NCI-H526 treated with DMSO at 0.1 percent for 48 hours (cell line): ENCODE measurements at regions not wholly inside any gene's neighbourhood (a gene's known extent, or its start where the extent isn't known, plus 50 kb on each side); places are given as distances from the start of the nearest gene placed in this dataset.

Experiments used
- DNase-seq: peaks from one replicate; lab custom pipeline; 2025; lab: John Stamatoyannopoulos, UW

- DNase-seq: no peak
These were observed 201.0 kb upstream of the ZNF536 start for GRCh38 chr19:30171138-30171635.

- DNase-seq: no peak
These were observed 200.2 kb upstream of the ZNF536 start for GRCh38 chr19:30171795-30172612.

GRCh38 chr19:30172613-30173242 is 199.5 kb upstream of the ZNF536 start:
- no peak for DNase-seq

DNA sequence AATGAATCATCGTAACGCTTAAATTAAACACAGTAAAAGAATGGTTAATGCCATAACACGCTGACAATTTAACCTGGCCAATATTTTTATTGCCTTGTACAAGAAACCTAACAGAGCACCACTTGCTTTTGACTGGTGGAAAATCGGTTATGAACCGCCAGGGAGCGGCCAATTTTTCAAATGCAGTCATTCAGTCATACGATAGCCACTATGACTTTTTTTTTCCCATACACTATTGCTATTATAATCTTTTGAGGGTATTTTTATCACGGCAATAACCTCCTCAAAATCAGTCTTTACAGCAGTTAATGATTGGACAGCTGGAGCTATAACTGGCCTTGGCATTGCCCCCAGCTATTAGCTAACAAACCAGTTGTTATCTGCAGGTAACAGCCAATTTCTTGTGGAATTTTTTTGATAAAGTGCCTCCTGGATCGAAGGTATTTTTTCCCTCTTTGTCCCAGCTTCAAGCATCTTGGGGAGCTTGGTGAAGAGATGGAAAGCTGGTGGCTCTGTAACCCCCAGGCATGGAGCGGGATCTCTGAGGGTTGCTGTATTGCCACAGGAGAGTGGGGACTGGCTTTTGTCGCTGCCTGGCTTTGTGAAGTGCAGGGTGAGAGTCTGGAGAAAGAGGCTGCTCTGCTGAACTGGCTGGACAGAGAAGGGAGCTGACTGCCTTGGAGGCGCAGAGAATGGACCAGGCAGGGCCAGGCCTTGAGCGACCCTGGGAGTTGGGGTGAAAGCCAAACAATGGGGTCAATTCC is 198.4 kb upstream of the ZNF536 start:
- no peak for DNase-seq

DNA sequence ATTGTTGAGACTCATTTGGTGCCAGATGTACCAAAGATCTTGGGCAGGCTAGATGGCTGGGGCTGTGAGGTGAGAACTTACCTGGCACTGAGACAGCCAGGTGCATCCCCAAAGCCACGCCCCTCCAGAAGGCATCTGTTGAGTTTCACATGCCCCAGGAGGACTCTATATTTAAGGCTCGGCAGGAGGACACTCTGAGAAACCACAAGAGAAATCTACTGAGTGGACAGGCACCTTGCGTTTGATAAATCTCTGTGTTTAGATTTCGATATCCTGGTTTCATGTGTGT is 197.9 kb upstream of the ZNF536 start:
- DNase-seq: no peak

- no peak for DNase-seq
These were observed 197.4 kb upstream of the ZNF536 start for GRCh38 chr19:30174791-30175190.

DNA sequence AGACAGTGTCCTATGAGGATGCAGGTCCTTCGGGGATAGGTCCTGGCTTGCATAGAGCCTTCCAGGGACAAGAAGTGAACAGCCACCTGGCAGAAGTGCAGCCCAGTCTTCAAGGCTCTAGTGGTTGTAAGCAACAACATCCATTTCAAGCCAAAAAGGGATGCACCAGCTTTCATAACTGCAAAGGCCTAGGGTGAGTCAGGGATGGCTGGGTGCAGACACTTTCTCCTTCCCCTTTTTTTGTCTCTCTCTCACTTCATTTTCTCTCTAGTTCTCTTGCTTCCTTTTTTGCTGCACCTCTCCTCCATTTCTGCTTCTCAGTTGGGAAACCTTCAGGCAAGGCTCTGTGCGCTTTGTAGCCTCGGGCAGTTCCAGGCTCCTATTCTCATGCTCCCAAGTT is 196.2 kb upstream of the ZNF536 start:
- no peak for DNase-seq

- DNase-seq: no peak
These were observed 193.3 kb upstream of the ZNF536 start for GRCh38 chr19:30178721-30179402.

- DNase-seq: no peak
These were observed 191.5 kb upstream of the ZNF536 start for GRCh38 chr19:30180691-30181090.

DNA sequence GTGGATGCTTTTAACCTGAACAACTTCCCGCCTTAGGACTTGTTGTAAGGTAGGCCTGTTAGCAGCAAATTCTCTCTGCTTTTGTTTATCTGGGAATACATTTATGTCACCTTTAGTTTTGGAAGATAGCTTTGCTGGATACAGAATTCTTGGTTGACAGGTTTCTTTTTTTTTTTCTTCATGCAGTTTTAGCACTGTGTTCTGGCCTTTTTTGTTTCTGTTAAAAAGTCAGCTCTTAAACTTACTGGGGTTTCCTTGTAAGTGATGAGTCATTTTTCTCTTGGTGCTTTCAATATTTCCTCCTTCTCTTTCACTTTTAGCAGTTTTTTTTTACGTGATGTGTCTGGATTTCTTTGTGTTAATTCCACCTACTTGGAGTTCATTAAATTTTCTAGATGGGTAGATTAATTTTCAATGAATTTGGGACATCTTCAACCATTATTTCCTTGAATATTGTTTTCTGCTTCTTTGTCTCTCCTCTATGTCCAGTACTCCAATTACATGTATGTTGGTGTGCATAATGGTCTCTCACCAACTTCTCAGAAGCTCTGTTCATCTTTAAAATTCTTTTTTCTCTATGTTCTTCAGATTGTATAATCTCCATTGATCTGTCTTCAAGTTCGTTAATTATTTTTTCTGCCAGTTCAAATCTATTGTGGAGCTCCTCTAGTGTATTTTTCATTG is 188.2 kb upstream of the ZNF536 start:
- no peak for DNase-seq

GRCh38 chr19:30202060-30202600 is 170.1 kb upstream of the ZNF536 start:
- DNase-seq: no peak

GRCh38 chr19:30204721-30205120 is 167.5 kb upstream of the ZNF536 start:
- no peak for DNase-seq

DNA sequence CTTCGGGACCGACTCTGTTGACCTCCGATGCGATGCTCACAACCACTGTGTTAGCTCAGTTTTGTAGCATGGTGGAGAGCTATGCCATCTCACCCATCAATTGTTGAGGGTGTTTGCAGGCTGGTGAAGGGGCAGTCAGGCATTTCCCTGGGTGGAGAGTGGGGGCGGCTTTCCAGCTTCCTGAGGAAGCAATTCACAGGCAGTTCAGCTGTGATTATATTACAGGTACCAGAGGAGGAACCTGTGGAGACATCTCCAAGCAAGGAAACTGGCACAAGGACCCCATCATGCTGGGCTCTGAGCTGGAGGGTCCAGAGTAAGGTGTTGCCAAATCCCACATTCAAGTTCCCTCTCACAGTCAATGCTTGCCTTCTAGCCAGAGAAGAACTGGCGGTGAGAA is 166.0 kb upstream of the ZNF536 start:
- no peak for DNase-seq

GRCh38 chr19:30207357-30207756 is 164.8 kb upstream of the ZNF536 start:
- DNase-seq: no peak

DNA sequence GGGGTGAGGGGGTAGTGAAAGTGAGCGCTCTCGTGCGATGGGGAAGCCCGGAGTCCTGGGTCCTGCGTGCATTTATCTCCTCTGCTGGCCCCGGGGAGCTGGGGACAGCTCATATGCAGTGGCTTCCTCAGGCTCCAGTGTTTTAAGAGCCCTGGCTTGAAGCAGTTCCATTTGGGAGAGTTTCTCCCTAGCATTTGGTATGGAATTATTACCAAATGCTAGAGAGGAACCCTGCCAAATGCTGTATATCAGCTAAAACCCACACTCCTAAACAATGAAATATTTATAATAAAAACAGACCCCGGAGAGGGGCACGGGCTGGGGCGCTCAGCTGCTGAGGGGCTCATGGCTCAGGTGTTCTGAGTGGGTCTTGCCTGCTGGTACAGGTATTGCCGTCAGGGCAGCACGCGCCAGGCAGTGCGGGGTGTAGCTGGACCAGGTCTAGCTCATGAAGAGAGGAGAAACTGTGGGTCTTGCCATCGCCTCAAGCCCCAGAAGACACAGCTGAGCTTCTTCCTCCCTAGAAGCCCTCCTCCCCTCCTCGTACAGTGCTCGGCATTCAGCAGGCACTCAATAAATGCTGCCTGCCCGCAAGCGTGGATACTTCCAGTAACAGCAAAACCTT is 163.6 kb upstream of the ZNF536 start:
- no peak for DNase-seq

GRCh38 chr19:30209617-30210600 is 162.3 kb upstream of the ZNF536 start:
- DNase-seq: no peak

GRCh38 chr19:30212574-30212973 is 159.6 kb upstream of the ZNF536 start:
- DNase-seq: no peak

DNA sequence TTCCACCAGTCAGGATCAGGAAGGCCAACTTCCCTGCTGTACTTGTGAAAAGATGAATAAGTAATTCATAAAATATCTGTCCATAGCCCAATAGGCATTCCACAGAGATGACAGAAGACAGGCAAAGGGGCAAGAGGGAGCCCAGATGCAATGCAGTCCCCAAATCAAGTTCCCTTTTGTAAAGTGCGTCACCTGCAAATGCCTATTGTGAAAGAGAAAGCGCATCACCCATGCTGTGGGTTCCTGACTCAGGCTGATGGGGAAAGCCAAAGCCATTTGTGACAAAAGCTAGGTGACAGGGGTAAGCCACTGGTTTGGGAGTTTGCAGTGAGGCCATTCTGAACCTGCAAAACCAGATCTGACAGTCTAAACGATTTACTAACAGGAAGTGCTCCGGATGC is 157.5 kb upstream of the ZNF536 start:
- no peak for DNase-seq

- no peak for DNase-seq
These were observed 156.9 kb upstream of the ZNF536 start for GRCh38 chr19:30215248-30215647.

DNA sequence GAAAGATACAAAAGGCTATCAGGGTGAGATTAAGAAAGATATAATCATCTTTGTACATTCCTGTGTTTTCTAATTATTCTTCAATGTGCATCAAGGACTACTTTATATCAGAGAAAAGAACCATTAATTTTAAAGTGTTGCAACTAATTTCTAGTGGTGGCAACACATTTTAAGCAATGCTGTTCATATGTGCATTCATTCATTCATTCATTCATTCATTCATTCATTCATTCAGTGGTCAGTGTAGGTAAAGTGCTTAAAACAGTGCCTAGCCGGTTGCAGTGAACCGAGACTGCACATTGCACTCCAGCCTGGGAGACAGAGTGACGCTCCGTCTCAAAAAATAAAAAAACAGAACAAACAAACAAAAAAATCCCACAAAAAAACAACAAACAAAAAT is 155.7 kb upstream of the ZNF536 start:
- no peak for DNase-seq
